ENCODE measurements at regions not wholly inside any gene's neighbourhood (a gene's known extent, or its start where the extent isn't known, plus 50 kb on each side); places are given as distances from the start of the nearest gene placed in this dataset.

DNA sequence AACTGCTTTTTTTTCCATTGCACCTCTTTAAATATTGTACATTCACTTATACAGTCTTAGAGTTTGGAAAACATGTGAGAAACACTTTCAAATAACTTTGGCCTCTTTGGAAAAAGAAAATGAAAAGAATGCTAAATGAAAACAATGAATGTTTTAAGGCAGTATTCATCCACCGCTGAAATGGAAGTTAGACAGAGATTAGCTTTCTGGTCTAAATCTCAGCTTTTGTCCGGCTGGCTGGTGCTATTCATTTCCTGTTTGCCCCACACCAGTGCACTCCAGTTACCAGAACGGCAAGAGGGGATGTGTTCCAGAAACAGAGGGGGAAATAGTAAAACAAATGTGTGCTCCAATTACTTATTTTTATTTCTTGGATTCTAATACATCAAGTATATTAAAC, 1201.3 kb downstream of the EFNB2 start:
- TF ChIP-seq CTCF (IDR thresholded peaks at IDR 0.05): no peak
- TF ChIP-seq POLR2A (IDR thresholded peaks at IDR 0.05): no peak

Data from thyroid gland (tissue), 4 donors.